ENCODE measurements at regions not wholly inside any gene's neighbourhood (a gene's known extent, or its start where the extent isn't known, plus 50 kb on each side); places are given as distances from the start of the nearest gene placed in this dataset.

GRCh38 chr10:58982470-58983239 lies 193.8 kb upstream of the PHYHIPL start:
- 67% methylated on average over 3 of the region's 3 CpGs for WGBS (ENCODE audit: missing lambda C conversion rate)
- ATAC-seq (no peak), DNase-seq (ENCODE audit: low read depth in 1 of 2, low spot score in 1 of 2) (no peak), FAIRE-seq (no peak)
- Histone ChIP-seq H3K4me3 (no peak overlapping the region), H3K9me3 (no peaks in the 10 kb centered on the region), H3K4me2 (no peak overlapping the region), H3K27ac (no peak overlapping the region), H3K4me1 (no peaks in the 10 kb centered on the region)
- TF ChIP-seq MAFK (IDR thresholded peaks at IDR 0.05; ENCODE audit: partially characterized antibody) (no peak), PBX3 (IDR thresholded peaks at IDR 0.05) (no peak), JUNB (IDR thresholded peaks at IDR 0.05) (no peak), FOXS1 (CRISPR knock-in tag; IDR thresholded peaks at IDR 0.05) (no peak), HEYL (CRISPR knock-in tag; IDR thresholded peaks at IDR 0.05) (no peak), KDM1A (IDR thresholded peaks at IDR 0.05; ENCODE audit: low read depth) (no peak), EHMT2 (IDR thresholded peaks at IDR 0.05; ENCODE audit: low read depth) (no peak)
- ChIA-PET CTCF (interaction anchor here (0.6 to 1.3 kb wide), 4 partner anchors 14 to 615 kb away, joined by 3 to 5 read pairs (median 3); no protein-coding TSS in a partner anchor), POLR2A (no interaction called here)

GRCh38 chr10:58985216-58985615 lies 191.2 kb upstream of the PHYHIPL start:
- POLR2A ChIA-PET, result no interaction called here
- ATAC-seq (no peak), DNase-seq (ENCODE audit: low read depth in 1 of 2, low spot score in 1 of 2) (no peak), FAIRE-seq (no peak)
- Histone ChIP-seq H3K4me1 (no peaks in the 10 kb centered on the region), H3K9me3 (peaks cover 2% of the 10 kb centered on the region; the same call in 2 of the 3 replicates), H3K4me2 (no peak overlapping the region), H3K4me3 (no peak overlapping the region), H3K27ac (no peak overlapping the region)
- 77% methylated on average over 3 of the region's 3 CpGs for WGBS (ENCODE audit: missing lambda C conversion rate)
- CTCF ChIA-PET, result no interaction called here
- TF ChIP-seq CEBPB (IDR thresholded peaks at IDR 0.05) (no peak), FOSB (CRISPR knock-in tag; IDR thresholded peaks at IDR 0.05) (no peak), CTCF (IDR thresholded peaks at IDR 0.05) (no peak), RAD21 (conservative IDR thresholded peaks at IDR 0.05 in 1 of 2, IDR thresholded peaks at IDR 0.05 in 1 of 2) (no peak), MAX (IDR thresholded peaks at IDR 0.05) (no peak), BCL3 (IDR thresholded peaks at IDR 0.05) (no peak), TP53 (CRISPR knock-in tag; IDR thresholded peaks at IDR 0.05) (no peak), ZFP36 (IDR thresholded peaks at IDR 0.05; ENCODE audit: borderline replicate concordance, partially characterized antibody) (no peak)

- FAIRE-seq, result no peak
- TF ChIP-seq CBX2 (IDR thresholded peaks at IDR 0.05; ENCODE audit: borderline replicate concordance, low read depth), result no peak
- no peak for TF ChIP-seq CTCF (IDR thresholded peaks at IDR 0.05)
- no peak for TF ChIP-seq NPAS2 (CRISPR knock-in tag; IDR thresholded peaks at IDR 0.05; ENCODE audit: borderline replicate concordance)
- no peak for TF ChIP-seq MYC (IDR thresholded peaks at IDR 0.05; ENCODE audit: borderline replicate concordance, low read length)
- no peak for TF ChIP-seq SMC3 (IDR thresholded peaks at IDR 0.05)
- TF ChIP-seq FOSB (CRISPR knock-in tag; IDR thresholded peaks at IDR 0.05), result no peak
- TF ChIP-seq BHLHE40 (IDR thresholded peaks at IDR 0.05; ENCODE audit: low read depth, low read length), result no peak
- no peak for TF ChIP-seq RNF2 (IDR thresholded peaks at IDR 0.05; ENCODE audit: borderline replicate concordance, low read depth)
- no peak for TF ChIP-seq HOXB5 (CRISPR knock-in tag; IDR thresholded peaks at IDR 0.05)
- TF ChIP-seq JUN (IDR thresholded peaks at IDR 0.05), result no peak
- H3K9me3 ChIP-seq, result peaks cover 13% of the 10 kb centered on the region; the same call in 2 of the 3 replicates
These were observed 186.9 kb upstream of the PHYHIPL start for GRCh38 chr10:58989486-58990039.

More at GRCh38 chr10:58989486-58990039, 186.9 kb upstream of the PHYHIPL start:
- POLR2A ChIA-PET, result no interaction called here
- no peak overlapping the region for H3K4me2 ChIP-seq
- no peak overlapping the region for H3K4me3 ChIP-seq
- DNase-seq (ENCODE audit: low read depth in 1 of 2, low spot score in 1 of 2) (no peak), ATAC-seq (no peak)
- CTCF ChIA-PET, result interaction anchor here (0.6 kb wide), 1 partner anchor 84 kb away, joined by 3 read pairs; no protein-coding TSS in a partner anchor
- peaks cover 15% of the 10 kb centered on the region for H3K4me1 ChIP-seq
- WGBS (ENCODE audit: missing lambda C conversion rate), result 81% methylated on average over 2 of the region's 2 CpGs
- H3K27ac ChIP-seq, result no peak overlapping the region
